GM18868 (cell line): ENCODE measurements at regions not wholly inside any gene's neighbourhood (a gene's known extent, or its start where the extent isn't known, plus 50 kb on each side); places are given as distances from the start of the nearest gene placed in this dataset.
"Not testable (repeated sequence)": the region's sequence is repeated elsewhere in the genome, so short reads cannot be mapped to it uniquely, and the experiment has no call there.

Experiments
- ATAC-seq: cut with Tn5 transposase; IDR thresholded peaks from one replicate; pipeline ENCODE4 v1.9.1; 2021; ENCODE audit warnings: mild to moderate bottlenecking, moderate library complexity; ENCODE audit not compliant: unreplicated experiment

GRCh38 chr1:230493264-230493663, 67.1 kb upstream of the PGBD5 start:
- ATAC-seq: no peak

- no peak for ATAC-seq
Observed at GRCh38 chr1:230490436-230490835, 64.3 kb upstream of the PGBD5 start.

GRCh38 chr1:230487773-230488428, 61.8 kb upstream of the PGBD5 start:
- no peak for ATAC-seq

- ATAC-seq: no peak
Observed at GRCh38 chr1:230476622-230477003, 50.5 kb upstream of the PGBD5 start.

- ATAC-seq: not testable (repeated sequence)
Observed at GRCh38 chr1:230475856-230476621, 49.9 kb upstream of the PGBD5 start.
